Stimulated activated CD4-positive, alpha-beta T cell treated with anti-CD3 and anti-CD28 coated beads, Interleukin-1b, Interleukin-23, amount 100 ng/mL, for 1 hour (primary cell): ENCODE measurements at regions not wholly inside any gene's neighbourhood (a gene's known extent, or its start where the extent isn't known, plus 50 kb on each side); places are given as distances from the start of the nearest gene placed in this dataset.

Experiments used
- DNase-seq, 2 donors: peaks; one replicate each; pipeline ENCODE4 v3.0.0-alpha.2; 2020; ENCODE audit warnings: low read depth in 2 of 2

- DNase-seq: no peak
Measured at GRCh38 chr10:116792817-116793216, 50.5 kb upstream of the HSPA12A start.

GRCh38 chr10:116796469-116796868 is 52.8 kb upstream of the ENO4 start:
- no peak for DNase-seq

- DNase-seq: peak; percentile 28 to 58
Measured at GRCh38 chr10:116796910-116797513, 52.3 kb upstream of the ENO4 start.

GRCh38 chr10:116798859-116799258 is 50.4 kb upstream of the ENO4 start:
- DNase-seq: no peak
